ENCODE measurements at regions not wholly inside any gene's neighbourhood (a gene's known extent, or its start where the extent isn't known, plus 50 kb on each side); places are given as distances from the start of the nearest gene placed in this dataset.

- ChIA-PET POLR2A (ENCODE audit: low non-redundant PET) (no interaction called here), CTCF (no interaction called here)
- no peaks in the 10 kb centered on the region for H3K27me3 ChIP-seq (replicated peaks; ENCODE audit: insufficient read depth, low read depth, low read length, poor library complexity)
- H3K36me3 ChIP-seq (ENCODE audit: insufficient read depth, low read length, poor library complexity, severe bottlenecking), result no peaks in the 10 kb centered on the region
- intact Hi-C loops (cut with micrococcal nuclease; ENCODE audit: unreplicated experiment), result no loop called here
- TF ChIP-seq CTCF (conservative IDR thresholded peaks at IDR 0.05; ENCODE audit: low read depth, low read length), result no peak
- no peak for TF ChIP-seq EZH2 (IDR thresholded peaks at IDR 0.05; ENCODE audit: borderline replicate concordance, low read depth, low read length, poor library complexity, severe bottlenecking)
- DNase-seq (ENCODE audit: low spot score), result no peak
- no peaks in the 10 kb centered on the region for H3K9me3 ChIP-seq (ENCODE audit: low read depth, low read length, poor library complexity, severe bottlenecking)
- H3K4me3 ChIP-seq (ENCODE audit: low read depth, low read length, poor library complexity, severe bottlenecking), result no peak overlapping the region
- H3K27ac ChIP-seq (ENCODE audit: low read depth, low read length, poor library complexity, severe bottlenecking), result no peak overlapping the region
- no TSS peak for BruUV-seq (replicated peaks)
- H3K4me1 ChIP-seq (ENCODE audit: insufficient read depth, low read length, poor library complexity, severe bottlenecking), result no peaks in the 10 kb centered on the region
Observed at GRCh38 chr2:160719116-160719515, 225.5 kb upstream of the RBMS1 start.

GRCh38 chr2:160720098-160720497 is 226.5 kb upstream of the RBMS1 start:
- TF ChIP-seq CTCF (conservative IDR thresholded peaks at IDR 0.05; ENCODE audit: low read depth, low read length) (no peak), EZH2 (IDR thresholded peaks at IDR 0.05; ENCODE audit: borderline replicate concordance, low read depth, low read length, poor library complexity, severe bottlenecking) (no peak)
- no peak overlapping the region for H3K4me3 ChIP-seq (ENCODE audit: low read depth, low read length, poor library complexity, severe bottlenecking)
- POLR2A ChIA-PET (ENCODE audit: low non-redundant PET), result interaction anchor here (0.6 kb wide), 1 partner anchor 1138 kb away, joined by 4 read pairs; no protein-coding TSS in a partner anchor

GRCh38 chr2:160721089-160722040 is 227.8 kb upstream of the RBMS1 start:
- POLR2A ChIA-PET (ENCODE audit: low non-redundant PET), result interaction anchor here (0.6 kb wide), 1 partner anchor 587 kb away, joined by 3 read pairs; the partner anchor contains the start of gene PSMD14
- intact Hi-C loops (cut with micrococcal nuclease; ENCODE audit: unreplicated experiment), result no loop called here
- no peak for DNase-seq (ENCODE audit: low spot score)
- no peaks in the 10 kb centered on the region for H3K9me3 ChIP-seq (ENCODE audit: low read depth, low read length, poor library complexity, severe bottlenecking)
- TF ChIP-seq EZH2 (IDR thresholded peaks at IDR 0.05; ENCODE audit: borderline replicate concordance, low read depth, low read length, poor library complexity, severe bottlenecking), result no peak
- no peak for TF ChIP-seq CTCF (conservative IDR thresholded peaks at IDR 0.05; ENCODE audit: low read depth, low read length)
- no peak overlapping the region for H3K27ac ChIP-seq (ENCODE audit: low read depth, low read length, poor library complexity, severe bottlenecking)
- CTCF ChIA-PET, result no interaction called here
- no TSS peak for BruUV-seq (replicated peaks)
- no peaks in the 10 kb centered on the region for H3K36me3 ChIP-seq (ENCODE audit: insufficient read depth, low read length, poor library complexity, severe bottlenecking)
- H3K27me3 ChIP-seq (replicated peaks; ENCODE audit: insufficient read depth, low read depth, low read length, poor library complexity), result no peaks in the 10 kb centered on the region
- no peak overlapping the region for H3K4me3 ChIP-seq (ENCODE audit: low read depth, low read length, poor library complexity, severe bottlenecking)
- H3K4me1 ChIP-seq (ENCODE audit: insufficient read depth, low read length, poor library complexity, severe bottlenecking), result no peaks in the 10 kb centered on the region

More at GRCh38 chr2:160720098-160720497, 226.5 kb upstream of the RBMS1 start:
- Histone ChIP-seq H3K9me3 (ENCODE audit: low read depth, low read length, poor library complexity, severe bottlenecking) (no peaks in the 10 kb centered on the region), H3K4me1 (ENCODE audit: insufficient read depth, low read length, poor library complexity, severe bottlenecking) (no peaks in the 10 kb centered on the region), H3K27me3 (replicated peaks; ENCODE audit: insufficient read depth, low read depth, low read length, poor library complexity) (no peaks in the 10 kb centered on the region), H3K36me3 (ENCODE audit: insufficient read depth, low read length, poor library complexity, severe bottlenecking) (no peaks in the 10 kb centered on the region), H3K27ac (ENCODE audit: low read depth, low read length, poor library complexity, severe bottlenecking) (no peak overlapping the region)
- CTCF ChIA-PET, result no interaction called here
- intact Hi-C loops (cut with micrococcal nuclease; ENCODE audit: unreplicated experiment), result no loop called here
- no peak for DNase-seq (ENCODE audit: low spot score)
- no TSS peak for BruUV-seq (replicated peaks)
